Heart left ventricle (tissue), 13 donors: ENCODE measurements at regions not wholly inside any gene's neighbourhood (a gene's known extent, or its start where the extent isn't known, plus 50 kb on each side); places are given as distances from the start of the nearest gene placed in this dataset.

Experiments used
- POLR2A ChIP-seq, 2 donors: fragments of 450-650 bp; IDR thresholded peaks; one replicate each; pipeline ENCODE4 v1.6.1; 2017; ENCODE audit warnings: antibody characterized with exemption in 2 of 2, mild to moderate bottlenecking in 2 of 2, moderate library complexity in 2 of 2
- TF ChIP-seq, protein P1 (sequence below), 12 donors: fragments of 200-600 bp; sonication (generic) in 4 of 12; IDR thresholded peaks; one replicate each; pipeline versions ENCODE4 v1.5.0 to v1.8.0; 2018 to 2022; ENCODE audit warnings: antibody characterized with exemption in 12 of 12, mild to moderate bottlenecking in 5 of 12
- donor health status: ischemic (EF 13 %, LVEDD 7.1; RV severe dilation, severe dysfunction).
- donor health status: DM: no; HTN: yes; CAD: no.
- donor health status: DM: no; HTN: no; CAD: no.
- donor health status: ischemic (EF 25% LVEDD 6.9; RV normal size, moderate dysfunction).
- donor health status: ischemic (EF 25% LVEDD 5.7; RV mildly dilated, moderate dysfunction).
- donor health status: ischemic (EF 35%, LVEDD 5.7; RV mildly dilated, moderate dysfunction).
- donor health status: nonischemic (EF 11% LVEDD 7.7; RV severe dilation, severe dysfunction).
- donor health status: DM: yes; HTN: yes; CAD: no.
- donor health status: PGD.
- donor health status: ischemic (EF 29% LVEDD 5.4; RV normal size, mild dysfunction).
- donor health status: nonischemic (EF 23%, LVEDD 6.1; RV moderate dilation, normal function).

DNA sequence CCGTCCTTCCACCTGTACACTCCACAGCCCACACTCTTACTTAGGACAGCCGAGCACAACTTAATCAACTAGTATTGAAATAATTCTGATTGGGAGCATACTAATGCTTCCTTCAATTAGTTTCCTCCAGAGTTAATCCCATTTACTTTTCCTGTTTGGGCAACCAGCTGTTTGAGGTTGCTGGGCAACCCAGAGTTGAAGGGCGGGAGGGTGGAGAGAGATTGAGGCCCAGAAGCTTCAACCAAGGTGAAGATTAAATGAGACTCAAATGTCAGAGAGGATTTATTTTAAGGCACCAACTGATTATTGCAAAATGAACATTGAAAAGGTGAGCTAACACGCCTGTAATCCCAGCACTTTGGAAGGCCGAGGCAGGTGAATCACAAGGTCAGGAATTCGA, 428.5 kb upstream of the SEMA6D start:
- TF ChIP-seq, protein P1, sequence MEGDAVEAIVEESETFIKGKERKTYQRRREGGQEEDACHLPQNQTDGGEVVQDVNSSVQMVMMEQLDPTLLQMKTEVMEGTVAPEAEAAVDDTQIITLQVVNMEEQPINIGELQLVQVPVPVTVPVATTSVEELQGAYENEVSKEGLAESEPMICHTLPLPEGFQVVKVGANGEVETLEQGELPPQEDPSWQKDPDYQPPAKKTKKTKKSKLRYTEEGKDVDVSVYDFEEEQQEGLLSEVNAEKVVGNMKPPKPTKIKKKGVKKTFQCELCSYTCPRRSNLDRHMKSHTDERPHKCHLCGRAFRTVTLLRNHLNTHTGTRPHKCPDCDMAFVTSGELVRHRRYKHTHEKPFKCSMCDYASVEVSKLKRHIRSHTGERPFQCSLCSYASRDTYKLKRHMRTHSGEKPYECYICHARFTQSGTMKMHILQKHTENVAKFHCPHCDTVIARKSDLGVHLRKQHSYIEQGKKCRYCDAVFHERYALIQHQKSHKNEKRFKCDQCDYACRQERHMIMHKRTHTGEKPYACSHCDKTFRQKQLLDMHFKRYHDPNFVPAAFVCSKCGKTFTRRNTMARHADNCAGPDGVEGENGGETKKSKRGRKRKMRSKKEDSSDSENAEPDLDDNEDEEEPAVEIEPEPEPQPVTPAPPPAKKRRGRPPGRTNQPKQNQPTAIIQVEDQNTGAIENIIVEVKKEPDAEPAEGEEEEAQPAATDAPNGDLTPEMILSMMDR (IDR thresholded peaks at IDR 0.05) = no peak
- TF ChIP-seq POLR2A (IDR thresholded peaks at IDR 0.05) = no peak
